HG02870 (cell line): ENCODE measurements at regions not wholly inside any gene's neighbourhood (a gene's known extent, or its start where the extent isn't known, plus 50 kb on each side); places are given as distances from the start of the nearest gene placed in this dataset.

ENCODE experiments used
- ATAC-seq: cut with Tn5 transposase; IDR thresholded peaks from one replicate; pipeline ENCODE4 v1.9.1; 2021; ENCODE audit warnings: mild to moderate bottlenecking, moderate library complexity; ENCODE audit not compliant: unreplicated experiment

DNA sequence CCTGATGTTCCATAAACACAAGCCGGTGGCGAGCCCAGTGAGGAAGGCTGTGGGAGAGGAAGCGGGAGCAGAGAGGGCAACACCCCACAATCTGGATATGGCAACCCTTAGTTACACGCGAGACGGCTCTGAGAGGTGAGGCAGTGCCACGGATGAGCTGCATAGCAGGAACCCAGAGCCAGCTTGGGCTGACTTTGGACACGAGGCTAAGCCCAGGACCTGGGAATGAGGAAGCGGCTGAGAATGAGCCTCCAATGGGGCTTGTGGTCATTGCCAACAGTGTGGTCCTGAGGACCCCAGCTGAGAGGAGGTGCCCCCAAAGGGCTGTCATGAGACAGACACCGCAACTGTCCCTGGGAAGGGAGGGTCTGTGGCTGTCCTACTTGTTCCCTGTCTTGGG is 160.0 kb upstream of the SMIM23 start:
- ATAC-seq: no peak

GRCh38 chr5:171627936-171628632 is 157.5 kb upstream of the SMIM23 start:
- ATAC-seq: no peak

DNA sequence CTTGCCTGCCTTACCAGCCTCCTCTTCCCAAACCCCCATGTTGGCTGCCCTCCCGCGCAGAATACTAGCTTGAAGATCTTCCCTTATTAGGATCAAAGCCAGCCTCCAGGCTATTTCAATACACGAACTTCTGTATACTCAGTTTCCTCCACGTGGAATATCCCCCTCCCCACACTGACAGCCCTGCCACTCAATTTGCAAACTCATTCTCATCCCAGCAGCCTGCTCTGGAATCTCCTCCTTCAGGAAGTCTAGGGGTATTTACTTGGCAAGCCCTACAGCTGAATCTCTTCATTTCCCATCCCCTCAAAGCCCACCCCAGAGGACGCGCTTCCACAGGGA is 157.0 kb upstream of the SMIM23 start:
- ATAC-seq: no peak

- ATAC-seq: no peak
Observed at GRCh38 chr5:171629221-171629620, 156.4 kb upstream of the SMIM23 start.

- no peak for ATAC-seq
Observed at GRCh38 chr5:171629628-171630349, 155.8 kb upstream of the SMIM23 start.

- no peak for ATAC-seq
Observed at GRCh38 chr5:171630350-171631065, 155.1 kb upstream of the SMIM23 start.

GRCh38 chr5:171632616-171633015 is 153.0 kb upstream of the SMIM23 start:
- ATAC-seq: no peak

DNA sequence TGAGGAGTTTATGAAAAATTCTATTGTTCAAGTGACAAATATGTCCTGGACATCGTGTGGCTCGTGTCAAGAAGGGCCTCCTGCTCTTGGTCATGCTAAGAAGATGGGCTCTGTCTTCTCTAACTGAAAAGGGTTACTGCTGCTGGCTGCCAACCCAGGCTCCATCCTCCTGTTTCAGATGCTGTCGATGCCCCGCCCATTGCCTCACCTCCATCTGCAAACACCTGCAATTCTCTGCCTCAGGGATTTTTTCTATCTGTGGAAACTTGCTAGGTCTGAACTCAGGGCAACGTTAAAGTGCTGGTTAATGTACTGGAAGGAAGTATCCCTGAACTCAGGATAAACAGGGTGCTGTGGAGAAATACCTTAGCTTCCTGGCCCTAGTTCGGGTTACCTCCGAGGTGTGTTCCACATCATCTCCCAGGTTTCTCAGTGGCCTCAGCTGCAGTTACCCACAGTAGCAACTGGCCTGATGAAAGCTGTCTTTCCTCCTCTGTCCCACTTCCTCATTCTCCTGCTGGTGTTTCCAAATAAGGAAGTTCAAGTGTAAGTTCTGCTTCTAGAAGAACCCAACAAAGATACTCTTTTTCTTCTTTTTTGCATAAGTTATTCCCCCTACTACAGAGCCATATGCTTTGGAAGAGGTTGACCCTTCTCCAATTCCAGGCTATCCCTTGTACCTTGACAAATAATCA is 151.7 kb upstream of the SMIM23 start:
- ATAC-seq: peak; percentile 72

GRCh38 chr5:171634511-171634910 is 151.1 kb upstream of the SMIM23 start:
- no peak for ATAC-seq

DNA sequence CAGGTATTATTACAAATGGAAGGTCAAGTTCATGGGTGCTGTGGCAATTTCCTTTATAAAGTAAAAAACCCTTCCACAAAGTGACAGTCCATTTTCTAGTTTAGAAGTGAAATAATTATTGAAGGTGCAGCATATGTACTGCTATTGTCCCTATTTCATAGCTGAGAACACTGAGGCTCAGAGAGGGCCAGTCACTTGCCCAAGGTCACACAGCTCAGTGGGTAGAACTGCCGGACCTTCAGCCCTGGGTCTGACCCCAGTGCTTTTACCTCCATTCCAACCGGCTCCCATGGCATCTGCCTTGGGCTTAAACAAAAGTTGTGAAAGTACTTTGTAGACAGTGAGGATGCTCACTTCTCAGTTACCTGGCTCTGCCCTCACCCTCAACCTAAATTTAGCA is 150.6 kb upstream of the SMIM23 start:
- no peak for ATAC-seq

GRCh38 chr5:171635561-171636245 is 149.9 kb upstream of the SMIM23 start:
- no peak for ATAC-seq

- no peak for ATAC-seq
Observed at GRCh38 chr5:171637811-171638210, 147.8 kb upstream of the SMIM23 start.

- ATAC-seq: no peak
Observed at GRCh38 chr5:171639205-171639621, 146.4 kb upstream of the SMIM23 start.

- ATAC-seq: no peak
Observed at GRCh38 chr5:171639966-171640365, 145.7 kb upstream of the SMIM23 start.

- ATAC-seq: no peak
Observed at GRCh38 chr5:171640480-171640879, 145.1 kb upstream of the SMIM23 start.

GRCh38 chr5:171641891-171642290 is 143.7 kb upstream of the SMIM23 start:
- ATAC-seq: no peak

DNA sequence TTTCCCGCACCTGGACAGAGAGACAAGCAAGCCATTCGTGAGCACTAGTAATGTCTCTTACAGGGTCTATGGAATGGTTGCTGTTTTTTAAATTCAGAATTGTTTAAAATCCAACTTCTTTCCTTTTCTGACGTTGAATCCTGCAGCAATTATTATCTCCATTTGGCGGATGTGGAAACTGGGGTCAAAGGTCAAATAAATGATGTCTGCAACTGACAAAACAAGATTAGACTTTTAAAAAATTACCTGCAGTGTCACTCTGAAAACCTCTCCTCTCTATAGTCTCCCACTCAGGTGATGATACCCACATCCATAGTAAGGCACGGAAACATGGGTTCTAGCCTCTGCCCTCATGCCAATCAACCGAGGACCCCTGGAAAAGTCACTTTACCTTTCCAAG is 142.7 kb upstream of the SMIM23 start:
- ATAC-seq: no peak

- ATAC-seq: no peak
Observed at GRCh38 chr5:171644536-171644935, 141.1 kb upstream of the SMIM23 start.

DNA sequence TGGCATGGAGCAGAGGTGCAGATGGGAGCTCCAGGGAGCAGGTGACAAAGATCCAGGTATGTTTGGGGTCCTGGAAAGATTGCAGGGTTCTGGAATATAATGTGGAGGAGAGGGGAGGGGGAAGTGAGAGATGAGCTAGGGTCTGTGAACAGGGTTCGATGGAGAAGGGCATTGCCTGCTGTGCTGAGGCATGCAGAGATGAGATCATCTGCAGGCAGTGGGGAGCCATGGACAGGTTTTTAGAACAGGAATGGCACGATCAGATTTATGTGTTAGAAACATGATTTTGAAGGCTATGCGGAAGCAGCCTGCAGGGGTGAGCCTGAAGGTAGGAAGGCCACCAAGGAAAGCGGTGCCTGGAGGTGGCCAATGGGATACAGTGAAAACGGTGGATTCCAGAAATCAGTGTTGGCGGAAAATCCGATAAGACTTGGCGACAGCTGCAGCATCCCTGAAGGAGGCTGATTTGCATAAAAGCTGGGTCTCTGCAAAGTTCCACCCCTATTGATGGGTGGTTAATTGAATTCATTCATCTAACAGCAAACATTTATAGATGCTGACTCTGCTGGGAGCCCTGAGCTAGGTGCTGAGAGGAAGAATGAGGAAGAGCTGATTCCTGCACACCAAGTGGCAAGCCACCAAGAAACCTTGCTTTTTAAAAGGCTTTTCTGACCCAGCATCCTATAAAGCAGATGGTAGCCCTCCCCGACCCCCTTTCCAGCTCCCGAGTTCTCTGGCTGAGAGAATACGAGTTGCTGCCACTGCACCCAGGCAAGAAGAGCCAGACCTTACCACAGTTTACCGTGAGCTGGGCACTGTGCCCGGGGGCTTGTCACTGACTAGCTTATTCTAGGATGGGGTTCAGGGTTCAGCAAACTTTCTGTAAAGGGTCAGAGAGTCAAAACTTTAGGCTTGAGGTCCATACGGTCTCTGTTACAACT is 139.2 kb upstream of the SMIM23 start:
- no peak for ATAC-seq
